DOHH2 (cell line): ENCODE measurements at regions not wholly inside any gene's neighbourhood (a gene's known extent, or its start where the extent isn't known, plus 50 kb on each side); places are given as distances from the start of the nearest gene placed in this dataset.

Experiments used
- H3F3A ChIP-seq: fragments of 200-600 bp; sonication (generic), shearing (Covaris generic); 2 replicates; pipeline ENCODE4 v1.6.0; 2016; ENCODE audit warnings: antibody characterized with exemption, mild to moderate bottlenecking; ENCODE audit not compliant: control insufficient read depth, insufficient read depth
- H3K27ac ChIP-seq: fragments of 200-600 bp; sonication (generic); 2 replicates; pipeline ENCODE4 v1.5.1; 2014; ENCODE audit warnings: low read depth, mild to moderate bottlenecking, low read length, moderate library complexity
- H3K27me3 ChIP-seq: fragments of 200-600 bp; sonication (generic); 2 replicates; pipeline ENCODE4 v1.6.1; 2014; ENCODE audit warnings: mild to moderate bottlenecking, low read length, mixed read lengths; ENCODE audit not compliant: control insufficient read depth
- H3K36me3 ChIP-seq: fragments of 200-600 bp; sonication (generic); 2 replicates; pipeline ENCODE4 v1.6.1; 2014; ENCODE audit warnings: mild to moderate bottlenecking, low read length, moderate library complexity, mixed read lengths; ENCODE audit not compliant: control insufficient read depth
- H3K4me1 ChIP-seq: fragments of 200-600 bp; sonication (generic); 2 replicates; pipeline ENCODE4 v1.6.1; 2014; ENCODE audit warnings: mild to moderate bottlenecking, low read length, mixed read lengths; ENCODE audit not compliant: control insufficient read depth
- H3K4me2 ChIP-seq: fragments of 200-600 bp; sonication (generic); 2 replicates; pipeline ENCODE4 v1.6.0; 2014; ENCODE audit warnings: mild to moderate bottlenecking, low read length, moderate library complexity
- H3K4me3 ChIP-seq: fragments of 200-600 bp; sonication (generic); 2 replicates; pipeline ENCODE4 v1.5.1; 2014; ENCODE audit warnings: mild to moderate bottlenecking, low read length, mixed read lengths
- H3K79me2 ChIP-seq: fragments of 200-600 bp; sonication (generic); 2 replicates; pipeline ENCODE4 v1.6.1; 2014; ENCODE audit warnings: mild to moderate bottlenecking, low read length, mixed read lengths; ENCODE audit not compliant: control insufficient read depth
- H3K9me2 ChIP-seq: fragments of 200-600 bp; sonication (generic); replicated peaks from 2 replicates; pipeline ENCODE4 v1.6.1; 2014; ENCODE audit warnings: mild to moderate bottlenecking, low read length, mixed read lengths; ENCODE audit not compliant: control insufficient read depth
- H3K9me3 ChIP-seq: fragments of 200-600 bp; sonication (generic); 2 replicates; pipeline ENCODE4 v1.6.1; 2014; ENCODE audit warnings: antibody characterized with exemption, low read length, mixed read lengths; ENCODE audit not compliant: control insufficient read depth, insufficient read depth
- H4K20me1 ChIP-seq: fragments of 200-600 bp; sonication (generic); 2 replicates; pipeline ENCODE4 v1.6.0; 2014; ENCODE audit warnings: low read depth, mild to moderate bottlenecking, antibody characterized with exemption, low read length, moderate library complexity; ENCODE audit not compliant: control insufficient read depth, insufficient read depth
- EZH2phosphoT487 ChIP-seq: fragments of 200-600 bp; sonication (generic); IDR thresholded peaks from 2 replicates; pipeline ENCODE4 v1.6.1; 2017; ENCODE audit warnings: borderline replicate concordance, mild to moderate bottlenecking, antibody characterized with exemption, low read length, moderate library complexity, mixed read lengths
- TF ChIP-seq, protein P1 (sequence below): fragments of 200-600 bp; sonication (generic); IDR thresholded peaks from one replicate; pipeline ENCODE4 v1.5.1; 2014; ENCODE audit warnings: antibody characterized with exemption, mild to moderate bottlenecking, low read depth, low read length; ENCODE audit not compliant: poor library complexity, severe bottlenecking

GRCh38 chr1:58844176-58844575 is 60.3 kb upstream of the JUN start:
- Histone ChIP-seq H3F3A (no peaks in the 10 kb centered on the region), H3K27me3 (no peaks in the 10 kb centered on the region), H3K36me3 (no peaks in the 10 kb centered on the region), H3K4me1 (no peaks in the 10 kb centered on the region), H3K79me2 (no peaks in the 10 kb centered on the region), H4K20me1 (no peaks in the 10 kb centered on the region), H3K4me3 (no peak overlapping the region), H3K27ac (no peak overlapping the region), H3K9me2 (no peaks in the 10 kb centered on the region), H3K9me3 (no peaks in the 10 kb centered on the region), H3K4me2 (no peak overlapping the region)
- TF ChIP-seq, protein P1, sequence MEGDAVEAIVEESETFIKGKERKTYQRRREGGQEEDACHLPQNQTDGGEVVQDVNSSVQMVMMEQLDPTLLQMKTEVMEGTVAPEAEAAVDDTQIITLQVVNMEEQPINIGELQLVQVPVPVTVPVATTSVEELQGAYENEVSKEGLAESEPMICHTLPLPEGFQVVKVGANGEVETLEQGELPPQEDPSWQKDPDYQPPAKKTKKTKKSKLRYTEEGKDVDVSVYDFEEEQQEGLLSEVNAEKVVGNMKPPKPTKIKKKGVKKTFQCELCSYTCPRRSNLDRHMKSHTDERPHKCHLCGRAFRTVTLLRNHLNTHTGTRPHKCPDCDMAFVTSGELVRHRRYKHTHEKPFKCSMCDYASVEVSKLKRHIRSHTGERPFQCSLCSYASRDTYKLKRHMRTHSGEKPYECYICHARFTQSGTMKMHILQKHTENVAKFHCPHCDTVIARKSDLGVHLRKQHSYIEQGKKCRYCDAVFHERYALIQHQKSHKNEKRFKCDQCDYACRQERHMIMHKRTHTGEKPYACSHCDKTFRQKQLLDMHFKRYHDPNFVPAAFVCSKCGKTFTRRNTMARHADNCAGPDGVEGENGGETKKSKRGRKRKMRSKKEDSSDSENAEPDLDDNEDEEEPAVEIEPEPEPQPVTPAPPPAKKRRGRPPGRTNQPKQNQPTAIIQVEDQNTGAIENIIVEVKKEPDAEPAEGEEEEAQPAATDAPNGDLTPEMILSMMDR: no peak
- TF ChIP-seq EZH2phosphoT487: no peak

- H3K4me3 ChIP-seq: no peak overlapping the region
Measured at GRCh38 chr1:58845942-58846341, 62.1 kb upstream of the JUN start.

DNA sequence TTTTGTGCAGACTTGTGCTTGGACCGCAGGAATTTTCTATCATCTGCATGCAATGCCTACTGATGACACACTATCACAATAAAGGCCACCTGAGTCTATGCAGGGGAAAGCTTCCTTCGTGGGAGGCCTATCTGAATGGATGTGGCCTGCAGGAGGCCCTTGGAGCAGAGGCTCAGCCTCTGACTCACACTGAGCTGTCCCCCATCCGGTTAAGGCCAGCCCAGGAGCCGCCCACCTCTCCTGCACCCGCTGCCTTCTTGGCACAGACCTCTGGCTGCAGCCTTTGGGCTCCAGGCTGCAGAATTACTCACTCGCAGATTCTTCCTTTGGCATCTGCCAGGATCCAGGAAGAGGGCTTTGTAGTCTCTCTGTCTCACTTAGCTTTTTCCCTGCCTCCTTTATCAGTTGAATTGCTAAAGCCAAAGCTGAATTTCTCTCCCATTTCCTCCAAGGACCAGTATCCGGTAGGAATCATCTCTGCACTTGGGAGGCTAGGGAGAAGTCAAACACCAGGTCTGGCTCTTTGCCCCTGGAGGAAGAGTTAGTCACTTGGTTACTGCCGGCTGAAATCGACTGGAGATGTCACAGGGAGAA is 65.1 kb upstream of the JUN start:
- Histone ChIP-seq H3K4me2 (no peak overlapping the region), H3K27ac (no peak overlapping the region), H3K9me3 (no peaks in the 10 kb centered on the region), H4K20me1 (no peaks in the 10 kb centered on the region), H3K9me2 (no peaks in the 10 kb centered on the region), H3K79me2 (no peaks in the 10 kb centered on the region), H3F3A (no peaks in the 10 kb centered on the region), H3K36me3 (no peaks in the 10 kb centered on the region), H3K27me3 (peaks cover 5% of the 10 kb centered on the region), H3K4me1 (no peaks in the 10 kb centered on the region), H3K4me3 (no peak overlapping the region)
- TF ChIP-seq EZH2phosphoT487: no peak
- TF ChIP-seq, protein P1: no peak

More at GRCh38 chr1:58845942-58846341, 62.1 kb upstream of the JUN start:
- no peaks in the 10 kb centered on the region for H3K27me3 ChIP-seq
- H3K9me2 ChIP-seq: no peaks in the 10 kb centered on the region
- no peaks in the 10 kb centered on the region for H3K79me2 ChIP-seq
- H3K36me3 ChIP-seq: no peaks in the 10 kb centered on the region
- no peaks in the 10 kb centered on the region for H3K4me1 ChIP-seq
- TF ChIP-seq EZH2phosphoT487: no peak
- TF ChIP-seq, protein P1: no peak
- no peaks in the 10 kb centered on the region for H3K9me3 ChIP-seq
- no peak overlapping the region for H3K27ac ChIP-seq
- no peak overlapping the region for H3K4me2 ChIP-seq
- H3F3A ChIP-seq: no peaks in the 10 kb centered on the region
- no peaks in the 10 kb centered on the region for H4K20me1 ChIP-seq
